GM19463 (cell line): ENCODE measurements at regions not wholly inside any gene's neighbourhood (a gene's known extent, or its start where the extent isn't known, plus 50 kb on each side); places are given as distances from the start of the nearest gene placed in this dataset.
"Not testable (repeated sequence)": the region's sequence is repeated elsewhere in the genome, so short reads cannot be mapped to it uniquely, and the experiment has no call there.

ENCODE experiments used
- ATAC-seq: cut with Tn5 transposase; IDR thresholded peaks from one replicate; pipeline ENCODE4 v1.9.1; 2021; ENCODE audit warnings: mild to moderate bottlenecking, moderate library complexity; ENCODE audit not compliant: unreplicated experiment

GRCh38 chr4:19266566-19266965 lies 985.1 kb upstream of the SLIT2 start:
- no peak for ATAC-seq

GRCh38 chr4:19262467-19262866 lies 989.2 kb upstream of the SLIT2 start:
- ATAC-seq: no peak

- no peak for ATAC-seq
Measured at GRCh38 chr4:19260346-19260745, 991.4 kb upstream of the SLIT2 start.

DNA sequence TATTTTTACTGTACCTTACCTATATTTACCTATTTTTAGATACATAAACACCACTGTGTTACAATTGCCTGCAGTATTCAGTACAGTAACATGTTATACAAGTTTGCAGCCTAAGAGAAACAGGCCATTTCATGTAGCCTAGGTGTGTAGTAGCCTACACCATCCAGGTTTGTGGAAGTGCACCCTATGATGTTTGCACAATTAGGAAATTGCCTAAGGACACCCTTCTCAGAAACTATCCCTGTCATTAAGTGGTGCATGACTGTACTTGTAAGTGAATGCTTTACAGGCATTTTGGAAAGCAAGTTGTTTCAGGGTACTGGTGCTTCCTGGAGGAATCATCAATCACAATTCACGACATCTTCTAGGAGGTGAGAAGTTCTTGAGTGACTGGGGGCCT lies 991.8 kb upstream of the SLIT2 start:
- ATAC-seq: no peak

DNA sequence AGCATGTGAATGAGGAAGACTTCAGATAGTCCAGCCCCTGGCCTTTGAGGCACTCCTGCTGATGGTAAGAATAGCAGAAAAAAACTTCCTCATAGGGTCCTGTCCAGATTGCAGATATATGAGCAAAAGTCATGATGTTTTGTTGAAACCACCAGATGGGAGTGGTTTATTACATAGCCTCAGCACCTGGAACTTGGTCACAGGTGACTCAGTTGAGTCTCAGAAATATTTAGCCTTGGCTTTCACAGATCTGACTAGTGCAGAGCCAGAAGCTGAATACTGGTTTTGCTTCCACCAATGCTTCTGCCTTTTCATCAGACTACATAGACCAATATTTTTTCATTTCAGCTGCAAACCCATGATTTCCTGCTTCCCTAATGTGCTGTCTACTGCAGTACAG lies 994.9 kb upstream of the SLIT2 start:
- no peak for ATAC-seq

GRCh38 chr4:19254486-19254885 lies 997.2 kb upstream of the SLIT2 start:
- no peak for ATAC-seq

GRCh38 chr4:19248023-19248422 lies 1003.7 kb upstream of the SLIT2 start:
- no peak for ATAC-seq

DNA sequence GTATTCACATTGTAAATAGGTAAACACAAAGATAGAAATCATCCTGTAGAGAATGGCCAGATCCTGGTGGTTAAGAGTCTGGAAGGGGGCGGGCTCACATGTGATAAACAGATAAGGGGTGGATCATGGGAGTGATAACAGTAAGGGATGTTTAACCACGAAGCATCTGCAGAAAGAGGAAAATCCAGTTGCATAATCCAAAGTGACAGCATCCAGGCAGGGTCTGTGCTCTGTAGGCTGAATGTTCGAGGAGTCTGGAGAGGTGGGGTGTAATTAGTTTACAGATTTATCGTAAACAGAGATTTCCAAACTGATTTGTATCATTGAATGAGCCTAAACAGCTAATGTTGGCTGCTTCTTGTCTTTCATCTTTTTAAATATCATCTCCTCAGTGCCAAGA lies 1009.8 kb upstream of the SLIT2 start:
- ATAC-seq: no peak

GRCh38 chr4:19239565-19239964 lies 1012.1 kb upstream of the SLIT2 start:
- ATAC-seq: no peak

DNA sequence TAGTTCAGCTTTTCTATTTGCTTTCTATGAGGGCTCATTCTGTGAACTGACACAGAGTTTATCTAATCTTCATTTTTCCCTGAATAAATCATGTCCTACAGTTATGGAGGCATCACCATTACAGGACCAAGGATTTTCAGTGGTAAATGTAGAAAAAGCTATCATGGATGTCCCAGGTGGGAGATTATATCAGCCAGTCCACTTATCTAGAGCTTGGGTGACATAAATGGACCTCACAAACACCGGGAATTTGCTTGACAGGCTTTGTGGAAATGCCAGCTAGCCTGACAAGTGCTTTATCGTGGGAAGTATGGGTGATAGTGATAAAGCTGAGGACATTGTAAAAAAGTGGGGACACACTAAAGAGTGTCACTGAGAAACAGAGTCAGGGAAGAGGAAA lies 1015.2 kb upstream of the SLIT2 start:
- ATAC-seq: no peak

- ATAC-seq: no peak
Measured at GRCh38 chr4:19230906-19231545, 1020.7 kb upstream of the SLIT2 start.

- ATAC-seq: no peak
Measured at GRCh38 chr4:19227701-19228100, 1024.0 kb upstream of the SLIT2 start.

DNA sequence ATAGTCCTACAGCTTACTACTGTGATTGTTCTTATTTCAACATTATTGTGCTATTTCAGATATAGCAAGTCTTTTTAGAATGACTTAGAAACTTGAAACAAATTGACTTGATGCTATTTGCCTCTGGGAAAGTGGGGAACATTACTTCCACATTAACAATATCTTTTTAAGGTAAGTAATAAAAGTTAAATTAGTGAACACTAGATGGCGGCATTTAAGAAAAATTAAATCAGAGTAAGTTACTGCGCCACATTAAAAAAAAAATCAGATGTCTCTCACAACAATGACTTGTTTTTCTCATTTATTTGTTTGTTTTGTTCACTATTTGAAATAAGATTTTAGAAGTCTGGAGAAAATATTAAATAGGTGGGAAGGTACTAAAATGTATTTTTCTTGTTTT lies 1026.9 kb upstream of the SLIT2 start:
- no peak for ATAC-seq

DNA sequence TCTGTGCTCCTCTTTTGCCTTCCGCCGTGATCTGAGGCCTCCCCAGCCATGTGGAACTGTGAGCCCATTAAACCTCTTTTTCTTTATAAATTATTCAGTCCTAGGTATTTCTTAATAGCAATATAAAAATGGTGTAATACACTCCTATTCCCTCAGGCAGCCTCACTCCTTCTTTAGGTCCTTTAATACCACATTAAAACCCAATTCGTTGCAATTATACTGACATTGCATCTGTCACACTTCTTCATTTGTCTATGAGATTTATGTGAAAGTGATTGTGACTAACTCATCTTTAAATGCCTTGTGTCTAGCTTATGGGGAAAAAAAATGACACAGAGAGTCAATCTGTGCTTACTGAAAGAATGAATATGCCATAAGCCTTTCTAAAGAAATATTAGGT lies 1035.2 kb upstream of the SLIT2 start:
- ATAC-seq: no peak

GRCh38 chr4:19214591-19215186 lies 1037.0 kb upstream of the SLIT2 start:
- ATAC-seq: no peak

GRCh38 chr4:19213388-19213787 lies 1038.3 kb upstream of the SLIT2 start:
- ATAC-seq: no peak

DNA sequence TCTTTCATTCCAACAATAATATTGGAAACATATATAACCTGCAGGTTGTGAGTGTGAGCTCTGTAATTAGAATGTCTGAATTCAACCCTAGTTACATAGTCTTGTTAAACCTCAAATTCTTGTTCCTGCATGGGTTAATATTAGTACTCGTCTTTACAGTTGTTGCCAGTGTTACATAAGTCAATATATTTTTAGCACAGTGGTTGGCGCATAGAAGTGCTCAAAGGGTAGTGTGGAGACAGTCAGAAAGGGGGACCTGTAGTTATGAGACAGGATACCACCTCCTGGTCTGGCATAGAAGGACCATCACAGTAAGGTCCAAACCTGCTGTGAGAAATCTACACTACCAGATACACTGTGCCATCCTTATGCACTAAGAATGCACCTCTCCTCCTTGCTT lies 1045.9 kb upstream of the SLIT2 start:
- ATAC-seq: no peak

DNA sequence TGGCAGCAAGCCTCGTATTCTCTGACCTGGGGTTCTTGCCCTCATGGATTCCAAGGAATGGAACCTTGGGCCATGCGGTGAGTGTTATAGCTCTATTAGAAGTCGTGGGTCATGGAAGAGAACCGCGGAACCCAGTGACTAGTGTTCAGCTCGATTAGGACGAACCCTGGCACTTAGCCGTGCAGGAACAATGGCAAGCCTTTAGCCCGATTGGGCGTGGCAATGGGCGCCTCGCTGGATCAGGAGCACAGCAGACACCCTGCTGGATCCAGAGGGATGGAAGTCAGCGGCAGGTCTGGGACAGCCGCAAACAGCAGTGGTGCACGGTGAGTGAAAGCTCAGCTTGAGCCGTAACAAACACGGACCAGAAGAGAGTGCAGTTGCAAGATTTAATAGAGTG lies 1053.9 kb upstream of the SLIT2 start:
- not testable (repeated sequence) for ATAC-seq

GRCh38 chr4:19195696-19196095 lies 1056.0 kb upstream of the SLIT2 start:
- ATAC-seq: no peak

DNA sequence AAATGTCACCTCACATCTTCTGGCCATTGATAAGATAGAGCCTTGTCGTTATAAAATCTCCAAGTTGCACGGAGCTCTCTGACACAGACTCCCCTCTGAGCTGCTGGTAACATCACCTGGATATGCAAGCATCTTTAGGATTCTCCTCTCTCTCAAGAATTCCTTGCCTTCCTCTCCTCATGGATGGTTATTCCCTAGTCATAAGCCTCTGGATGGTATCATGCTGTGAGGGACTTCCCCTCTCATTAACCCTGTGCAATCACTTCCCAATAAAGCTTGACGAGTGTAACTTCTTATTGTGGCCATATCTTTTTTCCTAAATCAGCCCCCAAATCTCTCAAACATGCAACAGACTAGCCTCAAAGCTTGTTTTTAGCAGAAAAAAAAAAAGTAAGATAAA lies 1057.0 kb upstream of the SLIT2 start:
- ATAC-seq: no peak

DNA sequence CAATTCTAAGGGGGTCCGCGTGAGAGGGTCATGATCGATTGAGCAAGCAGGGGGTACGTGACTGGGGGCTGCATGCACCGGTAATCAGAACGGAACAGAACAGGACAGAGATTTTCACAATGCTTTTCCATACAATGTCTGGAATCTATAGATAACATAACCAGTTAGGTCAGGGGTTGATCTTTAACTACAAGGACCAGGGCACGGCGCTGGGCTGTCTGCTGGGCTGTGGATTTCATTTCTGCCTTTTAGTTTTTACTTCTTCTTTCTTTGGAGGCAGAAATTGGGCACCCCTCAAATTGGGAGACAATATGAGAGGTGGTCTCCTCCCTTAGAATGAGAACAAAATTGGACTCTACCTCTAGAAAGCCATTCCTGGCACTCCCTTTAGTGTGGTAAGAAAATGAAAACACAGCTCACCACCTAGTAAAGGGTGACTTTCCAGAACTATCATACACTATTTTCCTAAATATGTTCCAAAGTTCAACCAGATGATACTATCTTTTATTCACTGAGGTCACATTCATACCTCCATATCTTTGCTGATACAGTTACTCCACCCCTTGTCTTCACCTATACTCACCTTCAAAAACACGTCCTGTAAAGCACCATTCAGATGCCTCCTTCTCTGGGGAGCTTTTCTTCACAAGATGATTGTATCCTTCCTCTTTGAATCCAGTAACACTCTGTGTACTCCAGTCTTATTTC lies 1058.3 kb upstream of the SLIT2 start:
- no peak for ATAC-seq

DNA sequence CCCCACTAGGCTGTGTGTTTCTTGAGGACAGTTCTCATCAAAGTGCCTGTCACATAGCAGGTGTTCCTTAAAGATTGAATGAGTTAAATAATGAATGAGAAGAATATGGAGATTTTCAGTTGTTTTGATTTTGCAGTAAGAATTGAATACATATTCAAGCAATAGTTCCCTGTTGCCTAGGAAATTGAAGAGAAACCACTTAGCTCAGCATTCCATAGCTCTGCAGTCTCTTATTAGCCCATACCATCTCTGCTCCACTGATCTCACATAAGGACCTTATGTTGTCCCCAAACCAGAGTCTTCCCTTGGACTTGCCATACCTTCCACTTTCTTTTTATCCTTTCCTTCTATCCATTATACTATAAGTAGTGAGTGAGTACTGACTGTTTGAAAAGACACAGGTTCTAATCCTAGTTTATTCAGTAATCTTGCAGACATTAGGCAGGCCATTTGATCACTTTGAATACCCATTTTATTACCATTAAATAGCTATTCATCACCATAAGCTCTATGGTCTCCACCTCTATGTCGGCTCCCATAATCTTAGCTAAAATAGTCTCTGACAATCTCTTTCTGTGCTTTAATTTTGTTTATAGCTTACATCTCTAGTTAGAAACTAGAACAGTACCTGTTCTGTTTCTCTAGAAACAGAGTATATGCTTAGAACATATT lies 1059.6 kb upstream of the SLIT2 start:
- ATAC-seq: no peak
